Smooth muscle cell (in vitro differentiated cells): ENCODE measurements at regions not wholly inside any gene's neighbourhood (a gene's known extent, or its start where the extent isn't known, plus 50 kb on each side); places are given as distances from the start of the nearest gene placed in this dataset.

ENCODE experiments used
- DNase-seq: peaks from one replicate; lab custom pipeline; 2025; ENCODE audit not compliant: unreplicated experiment; lab: John Stamatoyannopoulos, UW
- H2AFZ ChIP-seq: fragments of 200-600 bp; sonication (generic); 2 replicates; pipeline ENCODE4 v1.6.0; 2016; ENCODE audit warnings: antibody characterized with exemption, low read depth, mild to moderate bottlenecking
- H3F3A ChIP-seq: fragments of 200-600 bp; sonication (generic); 2 replicates; pipeline ENCODE4 v1.6.0; 2017; ENCODE audit warnings: antibody characterized with exemption, low read depth
- H3K27ac ChIP-seq: fragments of 200-600 bp; sonication (generic); 2 replicates; pipeline ENCODE4 v1.5.1; 2016; ENCODE audit warnings: low read depth, mild to moderate bottlenecking
- H3K27me3 ChIP-seq: fragments of 200-600 bp; sonication (generic); 2 replicates; pipeline ENCODE4 v1.6.1; 2016; ENCODE audit warnings: low read depth, mild to moderate bottlenecking
- H3K36me3 ChIP-seq: fragments of 200-600 bp; sonication (generic); 2 replicates; pipeline ENCODE4 v1.5.1; 2016; ENCODE audit warnings: low read depth
- H3K4me1 ChIP-seq: fragments of 200-600 bp; sonication (generic); 2 replicates; pipeline ENCODE4 v1.5.1; 2016; ENCODE audit warnings: low read depth
- H3K4me2 ChIP-seq: fragments of 200-600 bp; sonication (generic); 2 replicates; pipeline ENCODE4 v1.6.0; 2016; ENCODE audit warnings: mild to moderate bottlenecking
- H3K4me3 ChIP-seq: fragments of 200-600 bp; sonication (generic); 2 replicates; pipeline ENCODE4 v1.5.1; 2016; ENCODE audit warnings: mild to moderate bottlenecking
- H3K79me2 ChIP-seq: fragments of 200-600 bp; sonication (generic); 2 replicates; pipeline ENCODE4 v1.6.0; 2016; ENCODE audit warnings: low read depth, mild to moderate bottlenecking
- H3K9ac ChIP-seq: fragments of 200-600 bp; sonication (generic); 2 replicates; pipeline ENCODE4 v1.6.0; 2016; ENCODE audit warnings: low read depth
- H3K9me3 ChIP-seq: fragments of 200-600 bp; sonication (generic); replicated peaks from 2 replicates; pipeline ENCODE4 v1.5.1; 2016; ENCODE audit warnings: low read depth
- H4K20me1 ChIP-seq: fragments of 200-600 bp; sonication (generic); 2 replicates; pipeline ENCODE4 v1.6.0; 2016; ENCODE audit warnings: low read depth
- CTCF ChIP-seq: fragments of 200-600 bp; sonication (generic); IDR thresholded peaks from 2 replicates; pipeline ENCODE4 v1.5.1; 2017; ENCODE audit warnings: borderline replicate concordance, mild to moderate bottlenecking, antibody characterized with exemption; ENCODE audit not compliant: insufficient read depth, poor library complexity, severe bottlenecking
- WGBS: methylation state at CpG from one replicate; pipeline ENCODE4 v1.1.7; 2016; ENCODE audit warnings: low lambda C conversion rate; 5-methylcytosine and 5-hydroxymethylcytosine counted together

GRCh38 chr13:62997038-62997599 is 1581.5 kb upstream of the PCDH20 start:
- no peaks in the 10 kb centered on the region for H3K79me2 ChIP-seq
- no peaks in the 10 kb centered on the region for H3K4me1 ChIP-seq
- WGBS: 81% methylated on average over 2 of the region's 2 CpGs

GRCh38 chr13:62973804-62974203 is 1558.2 kb upstream of the PCDH20 start:
- Histone ChIP-seq H3K36me3 (no peaks in the 10 kb centered on the region), H4K20me1 (no peaks in the 10 kb centered on the region), H2AFZ (no peak overlapping the region), H3K27me3 (no peaks in the 10 kb centered on the region), H3K79me2 (no peaks in the 10 kb centered on the region), H3F3A (no peaks in the 10 kb centered on the region), H3K4me2 (no peak overlapping the region), H3K9ac (no peak overlapping the region), H3K4me3 (no peak overlapping the region), H3K9me3 (no peaks in the 10 kb centered on the region), H3K27ac (no peak overlapping the region), H3K4me1 (no peaks in the 10 kb centered on the region)
- no peak for TF ChIP-seq CTCF
- no peak for DNase-seq
- 87% methylated on average over 5 of the region's 5 CpGs for WGBS

More at GRCh38 chr13:62997038-62997599, 1581.5 kb upstream of the PCDH20 start:
- Histone ChIP-seq H3K9ac (no peak overlapping the region), H2AFZ (no peak overlapping the region), H3K4me2 (no peak overlapping the region), H3K27ac (no peak overlapping the region), H3K4me3 (no peak overlapping the region), H3K9me3 (no peaks in the 10 kb centered on the region), H3F3A (no peaks in the 10 kb centered on the region), H3K36me3 (no peaks in the 10 kb centered on the region), H4K20me1 (no peaks in the 10 kb centered on the region), H3K27me3 (no peaks in the 10 kb centered on the region)
- no peak for TF ChIP-seq CTCF
- no peak for DNase-seq

GRCh38 chr13:62964522-62964921 is 1548.9 kb upstream of the PCDH20 start:
- Histone ChIP-seq H3K4me2 (no peak overlapping the region), H3K9ac (no peak overlapping the region), H3K27ac (no peak overlapping the region), H3K27me3 (no peaks in the 10 kb centered on the region), H3F3A (no peaks in the 10 kb centered on the region), H3K79me2 (no peaks in the 10 kb centered on the region), H3K36me3 (no peaks in the 10 kb centered on the region), H4K20me1 (no peaks in the 10 kb centered on the region), H3K4me1 (no peaks in the 10 kb centered on the region), H2AFZ (no peak overlapping the region), H3K9me3 (no peaks in the 10 kb centered on the region), H3K4me3 (no peak overlapping the region)
- TF ChIP-seq CTCF: no peak
- DNase-seq: no peak

- H3K9me3 ChIP-seq: no peaks in the 10 kb centered on the region
- H3F3A ChIP-seq: no peaks in the 10 kb centered on the region
- no peak overlapping the region for H3K4me2 ChIP-seq
- no peaks in the 10 kb centered on the region for H3K27me3 ChIP-seq
- no peak for TF ChIP-seq CTCF
- no peak for DNase-seq
- H3K9ac ChIP-seq: no peak overlapping the region
- no peak overlapping the region for H2AFZ ChIP-seq
- no peaks in the 10 kb centered on the region for H3K36me3 ChIP-seq
- 73% methylated on average over 3 of the region's 3 CpGs for WGBS
- no peak overlapping the region for H3K4me3 ChIP-seq
- H3K27ac ChIP-seq: no peak overlapping the region
- H4K20me1 ChIP-seq: no peaks in the 10 kb centered on the region
- H3K4me1 ChIP-seq: no peaks in the 10 kb centered on the region
- no peaks in the 10 kb centered on the region for H3K79me2 ChIP-seq
Measured at GRCh38 chr13:62960723-62961122, 1545.1 kb upstream of the PCDH20 start.
